ENCODE measurements at regions not wholly inside any gene's neighbourhood (a gene's known extent, or its start where the extent isn't known, plus 50 kb on each side); places are given as distances from the start of the nearest gene placed in this dataset.

DNA sequence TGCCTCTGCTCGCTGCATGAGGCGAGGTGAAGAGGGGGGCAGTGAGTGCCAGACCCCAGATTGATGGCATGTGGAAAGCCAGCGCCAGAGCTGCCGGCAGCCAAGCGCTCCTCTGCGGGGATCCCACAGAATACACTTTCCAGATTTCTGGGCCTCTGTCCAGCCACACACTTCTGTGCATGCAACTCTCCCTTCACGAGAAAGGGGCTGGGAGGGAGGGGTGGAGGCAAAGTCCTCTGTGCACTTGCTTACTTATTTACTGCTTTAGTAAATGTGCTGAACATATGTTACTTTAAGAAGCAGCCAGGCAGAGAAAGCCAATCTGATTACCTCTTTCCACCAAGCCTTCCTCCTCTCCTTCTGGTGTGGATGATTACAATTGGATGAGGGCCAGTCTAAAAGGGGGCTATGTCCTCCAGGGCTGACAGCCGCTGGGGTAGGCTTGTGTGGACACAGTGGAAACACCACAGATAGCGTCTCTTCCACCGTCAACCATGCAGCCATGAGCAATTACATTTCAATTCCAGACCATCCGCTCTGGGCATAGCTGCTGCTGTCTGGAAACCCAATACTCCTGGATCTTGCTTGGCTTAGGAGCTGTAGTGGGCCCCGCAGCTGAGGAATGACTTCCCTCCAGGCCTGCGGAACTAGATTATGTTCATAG is 322.8 kb upstream of the ANKRD30A start (continued):
- no peak for TF ChIP-seq MAFK (IDR thresholded peaks at IDR 0.05; ENCODE audit: low read depth, low read length)
- no peak for TF ChIP-seq RAD21 (IDR thresholded peaks at IDR 0.05 in 1 of 2, conservative IDR thresholded peaks at IDR 0.05 in 1 of 2; ENCODE audit: low read depth in 2 of 2, low read length in 2 of 2)
